Naive thymus-derived CD8-positive, alpha-beta T cell (primary cell): ENCODE measurements at regions not wholly inside any gene's neighbourhood (a gene's known extent, or its start where the extent isn't known, plus 50 kb on each side); places are given as distances from the start of the nearest gene placed in this dataset.
A peak's percentile ranks its signal among the peaks of the same experiment; 100 is the strongest.

ENCODE experiments used
- ATAC-seq, 2 donors: fragments of 150-1000 bp; cut with Tn5 transposase in 1 of 2; sonication (Bioruptor Pico), chemical (Tn5 transposase) in 1 of 2; 1 replicate in 1 of 2; 2 replicates in 1 of 2; pipeline ENCODE4 v1.10.0; 2021; ENCODE audit warnings: mild to moderate bottlenecking in 2 of 2, moderate library complexity in 2 of 2
- POLR2A ChIA-PET: fragments of 350-600 bp; sonication (Branson Sonifier 250); formaldehyde crosslinking; loops from one replicate; lab custom pipeline; 2021; ENCODE audit warnings: antibody characterized with exemption; lab: Charles Lee
- DNase-seq, 10 donors: peaks; one replicate each; pipeline versions ENCODE4 v3.0.0 to v3.0.0-alpha.2; 2020 to 2022
- H3K27ac Mint-ChIP-seq, 10 donors: one replicate each; pipeline ENCODE4 v1.8.0; 2020 to 2022; ENCODE audit warnings: mild to moderate bottlenecking in 10 of 10, mixed read lengths in 10 of 10, moderate library complexity in 4 of 10, inconsistent platforms in 1 of 10
- H3K27me3 Mint-ChIP-seq, 5 donors: one replicate each; pipeline ENCODE4 v1.8.0; 2021 to 2022; ENCODE audit warnings: mixed read lengths in 5 of 5
- H3K36me3 Mint-ChIP-seq, 3 donors: one replicate each; pipeline ENCODE4 v1.8.0; 2020 to 2022; ENCODE audit warnings: mixed read lengths in 3 of 3, mild to moderate bottlenecking in 2 of 3, inconsistent platforms in 1 of 3
- H3K4me1 Mint-ChIP-seq, 4 donors: one replicate each; pipeline ENCODE4 v1.8.0; 2021 to 2022; ENCODE audit warnings: mixed read lengths in 4 of 4
- H3K4me3 Mint-ChIP-seq, 10 donors: one replicate each; pipeline ENCODE4 v1.8.0; 2020 to 2022; ENCODE audit warnings: mild to moderate bottlenecking in 10 of 10, mixed read lengths in 10 of 10, moderate library complexity in 6 of 10, inconsistent platforms in 1 of 10
- H3K9me3 Mint-ChIP-seq, 9 donors: one replicate each; pipeline ENCODE4 v1.8.0; 2020 to 2022; ENCODE audit warnings: mixed read lengths in 9 of 9, mild to moderate bottlenecking in 3 of 9, inconsistent platforms in 1 of 9, moderate library complexity in 1 of 9

DNA sequence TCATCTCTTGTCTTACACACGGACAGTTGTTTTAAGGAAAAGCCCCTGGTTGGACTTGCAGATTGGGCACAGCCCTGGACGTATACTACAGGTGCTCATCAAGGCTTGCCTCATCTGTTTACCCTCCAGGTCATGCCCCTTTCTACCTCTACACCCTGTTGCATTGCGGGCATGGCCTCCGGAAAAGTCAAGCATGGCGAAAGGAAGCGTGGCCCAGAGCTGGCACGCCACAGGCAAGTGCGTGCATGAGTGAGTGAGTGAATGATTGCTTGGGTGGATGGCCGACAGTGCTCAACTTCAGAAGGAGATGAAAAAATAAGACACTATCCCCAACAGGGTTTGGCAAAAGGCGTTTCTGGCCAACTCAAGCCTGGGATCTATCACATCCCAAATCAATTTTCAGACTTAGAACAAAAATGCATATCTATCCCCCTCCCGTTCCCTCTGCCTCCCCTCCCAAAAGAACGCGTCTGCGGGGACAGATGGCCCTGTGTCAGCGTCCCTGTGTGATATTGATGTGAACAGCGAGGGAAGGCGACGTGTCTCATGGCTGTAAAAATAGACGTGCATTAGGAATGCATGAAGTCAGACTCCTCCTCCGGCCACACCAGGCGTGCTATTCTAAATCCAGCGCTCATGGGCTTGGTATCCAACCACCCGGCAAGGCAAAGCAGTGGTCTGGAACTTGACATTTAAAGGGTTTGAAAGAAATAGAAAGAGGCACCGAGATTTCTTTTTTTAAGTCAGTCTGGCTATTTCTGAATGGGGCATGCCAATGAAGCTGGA is 96.0 kb downstream of the RPLP1 start:
- POLR2A ChIA-PET: no interaction called here
- ATAC-seq (no peak), DNase-seq (no peak)
- H3K4me3 Mint-ChIP-seq: no peak overlapping the region
- peaks cover 0 to 16% (median 7%) of the 10 kb centered on the region in 3 donors for H3K36me3 Mint-ChIP-seq
- H3K4me1 Mint-ChIP-seq: no peaks in the 10 kb centered on the region
- H3K9me3 Mint-ChIP-seq: peaks cover 3 to 26% (median 20%) of the 10 kb centered on the region in 9 donors
- peaks cover 12 to 26% (median 13%) of the 10 kb centered on the region in 5 donors for H3K27me3 Mint-ChIP-seq
- H3K27ac Mint-ChIP-seq: no peak overlapping the region

- no peak for ATAC-seq
- H3K27ac Mint-ChIP-seq: no peak overlapping the region
- peaks cover 0 to 16% (median 7%) of the 10 kb centered on the region in 3 donors for H3K36me3 Mint-ChIP-seq
- DNase-seq: no peak
- POLR2A ChIA-PET: no interaction called here
- no peak overlapping the region for H3K4me3 Mint-ChIP-seq
- no peaks in the 10 kb centered on the region for H3K4me1 Mint-ChIP-seq
- peaks cover 3 to 26% (median 20%) of the 10 kb centered on the region in 9 donors for H3K9me3 Mint-ChIP-seq
- peaks cover 8 to 26% (median 13%) of the 10 kb centered on the region in 5 donors for H3K27me3 Mint-ChIP-seq
These were observed 98.9 kb downstream of the RPLP1 start for GRCh38 chr15:69551391-69552056.

GRCh38 chr15:69552057-69552815 is 99.6 kb downstream of the RPLP1 start:
- POLR2A ChIA-PET: no interaction called here
- Mint-ChIP-seq H3K27ac (no peak overlapping the region), H3K4me1 (no peaks in the 10 kb centered on the region), H3K9me3 (peaks cover 3 to 26% (median 20%) of the 10 kb centered on the region in 9 donors), H3K4me3 (no peak overlapping the region), H3K27me3 (peaks cover 8 to 26% (median 13%) of the 10 kb centered on the region in 5 donors), H3K36me3 (peaks cover 0 to 16% (median 7%) of the 10 kb centered on the region in 3 donors)
- no peak for DNase-seq
- no peak for ATAC-seq

DNA sequence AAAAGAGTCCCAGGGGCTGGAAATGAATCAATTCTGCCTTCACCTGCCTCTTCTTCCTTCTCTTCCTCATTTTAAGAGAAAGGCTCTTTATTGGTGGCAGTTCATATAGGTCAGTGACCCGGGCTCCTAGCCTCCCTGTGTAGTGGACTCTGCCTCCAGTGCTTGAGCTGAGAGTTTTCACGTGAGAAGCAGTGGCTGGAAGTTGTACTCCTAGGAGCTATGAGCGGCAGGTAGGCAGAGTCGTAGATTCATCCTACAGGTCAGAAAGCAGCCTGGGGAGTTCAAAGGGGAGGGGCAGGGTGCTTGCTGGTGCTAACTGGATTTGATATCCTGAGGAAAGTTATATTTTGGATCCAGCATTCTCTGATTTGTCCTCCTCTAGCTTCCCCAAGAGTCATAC is 101.1 kb downstream of the RPLP1 start:
- no peak for DNase-seq
- H3K4me1 Mint-ChIP-seq: no peaks in the 10 kb centered on the region
- peaks cover 3 to 18% (median 9%) of the 10 kb centered on the region in 5 donors for H3K27me3 Mint-ChIP-seq
- no peak for ATAC-seq
- peaks cover 3 to 26% (median 20%) of the 10 kb centered on the region in 9 donors for H3K9me3 Mint-ChIP-seq
- H3K4me3 Mint-ChIP-seq: no peak overlapping the region
- POLR2A ChIA-PET: no interaction called here
- no peak overlapping the region for H3K27ac Mint-ChIP-seq
- peaks cover 0 to 16% (median 7%) of the 10 kb centered on the region in 3 donors for H3K36me3 Mint-ChIP-seq

- peaks cover 2 to 11% (median 9%) of the 10 kb centered on the region in 5 donors for H3K27me3 Mint-ChIP-seq
- peaks cover 0 to 16% (median 7%) of the 10 kb centered on the region in 3 donors for H3K36me3 Mint-ChIP-seq
- POLR2A ChIA-PET: no interaction called here
- no peak for ATAC-seq
- no peak for DNase-seq
- H3K4me1 Mint-ChIP-seq: no peaks in the 10 kb centered on the region
- H3K27ac Mint-ChIP-seq: no peak overlapping the region
- H3K9me3 Mint-ChIP-seq: peaks cover 3 to 26% (median 20%) of the 10 kb centered on the region in 9 donors
- no peak overlapping the region for H3K4me3 Mint-ChIP-seq
These were observed 101.8 kb downstream of the RPLP1 start for GRCh38 chr15:69554279-69554961.

- H3K4me1 Mint-ChIP-seq: no peaks in the 10 kb centered on the region
- H3K27me3 Mint-ChIP-seq: peaks cover 0 to 10% (median 4%) of the 10 kb centered on the region in 5 donors
- H3K9me3 Mint-ChIP-seq: peaks cover 3 to 25% (median 20%) of the 10 kb centered on the region in 9 donors
- POLR2A ChIA-PET: no interaction called here
- peaks cover 0 to 16% (median 7%) of the 10 kb centered on the region in 3 donors for H3K36me3 Mint-ChIP-seq
- H3K4me3 Mint-ChIP-seq: no peak overlapping the region
- ATAC-seq (no peak), DNase-seq (no peak)
- H3K27ac Mint-ChIP-seq: no peak overlapping the region
These were observed 102.5 kb downstream of the RPLP1 start for GRCh38 chr15:69555080-69555479.

- H3K9me3 Mint-ChIP-seq: peaks cover 0 to 15% (median 11%) of the 10 kb centered on the region in 9 donors
- POLR2A ChIA-PET: interaction anchor here (0.7 kb wide), 1 partner anchor 900 kb away, joined by 4 read pairs; no protein-coding TSS in a partner anchor
- peaks cover 0 to 6% (median 0%) of the 10 kb centered on the region in 5 donors for H3K27me3 Mint-ChIP-seq
- DNase-seq (no peak), ATAC-seq (no peak)
- peaks cover 0 to 12% (median 3%) of the 10 kb centered on the region in 3 donors for H3K36me3 Mint-ChIP-seq
- no peak overlapping the region for H3K4me3 Mint-ChIP-seq
- no peaks in the 10 kb centered on the region for H3K4me1 Mint-ChIP-seq
- no peak overlapping the region for H3K27ac Mint-ChIP-seq
These were observed 103.7 kb downstream of the RPLP1 start for GRCh38 chr15:69556344-69556743.

DNA sequence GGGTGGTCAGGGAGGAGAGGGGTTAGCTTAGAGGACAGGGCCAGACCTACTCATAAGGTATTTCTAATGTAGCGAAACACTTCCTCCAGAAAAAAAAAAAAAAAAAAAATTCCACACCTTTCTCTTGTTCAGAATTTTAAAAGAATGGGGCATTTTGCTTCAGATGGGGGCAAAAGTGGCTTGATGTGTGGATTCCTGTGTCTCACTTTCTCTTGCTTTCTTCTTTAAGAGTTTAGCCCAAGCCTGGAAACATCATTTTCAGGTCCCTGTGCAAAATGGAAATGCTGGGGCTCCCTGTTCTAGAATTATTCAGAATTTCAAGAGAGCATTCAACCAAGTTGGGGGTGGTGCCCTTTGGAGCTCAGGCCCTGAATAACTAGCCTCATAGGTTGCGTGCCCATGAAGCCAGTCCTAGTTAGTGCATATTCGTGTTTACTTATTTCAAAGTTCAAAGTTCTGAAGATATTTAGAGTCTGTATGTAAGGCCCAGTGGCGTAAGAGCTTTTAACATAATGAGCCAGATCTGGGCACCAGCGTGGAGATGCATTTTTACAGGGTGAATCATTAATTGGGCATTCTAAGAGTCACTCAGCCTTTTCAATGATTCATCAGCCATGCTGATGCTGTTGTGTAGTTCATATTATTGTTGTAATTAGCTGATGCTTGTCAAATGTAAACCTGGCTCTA is 104.5 kb downstream of the RPLP1 start:
- Mint-ChIP-seq H3K9me3 (peaks cover 0 to 7% (median 4%) of the 10 kb centered on the region in 9 donors), H3K27me3 (peaks cover 0 to 2% (median 0%) of the 10 kb centered on the region in 5 donors), H3K4me1 (no peaks in the 10 kb centered on the region), H3K27ac (no peak overlapping the region), H3K4me3 (no peak overlapping the region), H3K36me3 (peaks cover 0 to 4% (median 0%) of the 10 kb centered on the region in 3 donors)
- DNase-seq: no peak
- POLR2A ChIA-PET: interaction anchor here (0.7 kb wide), 1 partner anchor 543 kb away, joined by 5 read pairs; no protein-coding TSS in a partner anchor
- no peak for ATAC-seq

- Mint-ChIP-seq H3K9me3 (peaks cover 0 to 4% (median 0%) of the 10 kb centered on the region in 9 donors), H3K4me3 (no peak overlapping the region), H3K36me3 (no peaks in the 10 kb centered on the region), H3K27me3 (peaks cover 0 to 2% (median 0%) of the 10 kb centered on the region in 5 donors), H3K4me1 (no peaks in the 10 kb centered on the region), H3K27ac (peak overlapping the region in 1 of 10 donors; percentile 30)
- no peak for ATAC-seq
- no peak for DNase-seq
- POLR2A ChIA-PET: interaction anchor here (0.7 kb wide), 1 partner anchor 542 kb away, joined by 5 read pairs; no protein-coding TSS in a partner anchor
These were observed 105.2 kb downstream of the RPLP1 start for GRCh38 chr15:69557707-69558409.

DNA sequence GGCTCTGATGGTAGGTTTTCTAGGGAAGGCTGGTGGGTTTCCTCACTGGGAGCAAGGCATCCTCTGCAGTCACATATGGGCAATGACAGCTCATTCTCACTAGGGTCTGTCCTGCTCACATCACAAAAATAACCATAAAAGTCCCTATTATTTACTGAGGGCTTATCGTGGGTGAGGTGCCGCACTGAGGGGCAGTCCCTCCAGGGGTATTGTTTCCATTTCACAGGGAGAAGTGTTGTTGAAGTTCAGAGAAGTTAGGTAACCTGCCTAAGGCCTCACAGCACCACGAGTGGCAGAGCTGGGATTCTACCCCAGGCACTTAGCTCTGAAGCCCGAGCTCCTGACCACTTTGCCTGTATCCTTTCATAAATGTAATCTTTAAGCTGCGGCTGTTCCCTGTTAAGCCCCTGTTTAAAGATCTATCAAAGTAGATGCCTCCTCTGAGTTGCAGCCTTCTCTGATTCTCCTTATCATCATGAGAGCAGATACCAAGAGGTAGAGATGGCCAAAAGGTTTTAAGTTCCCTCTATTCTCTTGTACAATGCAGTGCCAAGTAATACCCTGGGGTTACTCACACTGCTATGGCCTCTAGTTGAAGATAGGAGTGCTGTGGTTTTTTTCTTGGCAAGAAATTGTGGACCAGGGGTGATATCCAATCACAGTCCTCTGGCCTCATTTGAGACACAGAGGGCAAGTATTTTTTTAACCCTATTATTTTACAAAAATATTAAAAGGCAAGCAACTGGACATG is 107.0 kb downstream of the RPLP1 start:
- Mint-ChIP-seq H3K36me3 (no peaks in the 10 kb centered on the region), H3K9me3 (no peaks in the 10 kb centered on the region), H3K27ac (no peak overlapping the region), H3K4me3 (no peak overlapping the region), H3K4me1 (no peaks in the 10 kb centered on the region), H3K27me3 (peaks cover 0 to 6% (median 0%) of the 10 kb centered on the region in 5 donors)
- no peak for DNase-seq
- POLR2A ChIA-PET: no interaction called here
- ATAC-seq: no peak
